HG03025 (cell line): ENCODE measurements at regions not wholly inside any gene's neighbourhood (a gene's known extent, or its start where the extent isn't known, plus 50 kb on each side); places are given as distances from the start of the nearest gene placed in this dataset.

Experiments used
- ATAC-seq: cut with Tn5 transposase; IDR thresholded peaks from one replicate; pipeline ENCODE4 v1.9.1; 2021; ENCODE audit warnings: mild to moderate bottlenecking, moderate library complexity; ENCODE audit not compliant: unreplicated experiment, low FRiP score

DNA sequence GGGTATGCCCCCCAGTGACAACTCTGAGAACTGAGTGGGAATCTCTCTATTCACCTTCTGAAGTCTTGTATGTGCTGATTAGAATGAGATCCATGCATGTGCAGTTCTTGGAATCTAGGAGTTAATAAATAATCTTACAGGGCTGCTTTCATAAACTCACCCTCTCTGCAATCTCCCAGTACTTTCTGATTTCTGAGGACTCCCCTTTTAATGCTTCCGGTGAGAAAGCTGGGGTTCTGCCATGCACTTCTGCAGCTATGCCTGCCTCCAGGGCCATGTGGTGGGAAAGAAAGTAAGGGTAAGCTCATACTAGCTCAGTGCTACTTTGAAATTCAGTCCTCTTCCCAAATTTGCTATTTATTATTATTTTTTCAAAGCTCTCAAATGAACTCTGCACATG lies 432.9 kb downstream of the MTX2 start:
- no peak for ATAC-seq

DNA sequence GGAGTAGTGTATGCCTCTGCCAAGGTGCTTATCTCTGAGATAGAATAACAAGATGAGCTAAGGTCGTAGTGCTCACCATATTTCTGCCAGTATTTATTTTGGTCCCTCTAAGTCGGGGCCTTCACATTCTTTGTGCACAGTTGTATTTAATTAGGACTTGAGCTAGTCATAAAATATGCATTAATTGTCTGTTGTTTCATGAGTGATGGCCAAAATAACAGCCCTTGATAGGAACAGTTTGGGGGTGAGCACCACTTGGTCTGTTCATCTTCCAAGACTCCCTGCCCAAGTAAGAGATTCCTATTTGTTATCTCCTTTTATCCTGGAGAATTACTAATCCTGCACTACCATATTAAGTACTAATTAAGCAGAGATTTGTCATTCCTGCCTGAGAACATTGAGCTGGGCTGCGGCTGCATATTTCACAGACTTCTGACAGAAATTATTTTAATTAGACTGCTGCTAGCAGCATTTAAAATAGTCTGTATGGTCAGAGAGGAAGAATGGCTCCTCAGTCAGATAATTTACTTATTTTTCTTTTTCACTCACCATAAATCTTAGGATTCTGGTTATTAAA lies 435.1 kb downstream of the MTX2 start:
- no peak for ATAC-seq

DNA sequence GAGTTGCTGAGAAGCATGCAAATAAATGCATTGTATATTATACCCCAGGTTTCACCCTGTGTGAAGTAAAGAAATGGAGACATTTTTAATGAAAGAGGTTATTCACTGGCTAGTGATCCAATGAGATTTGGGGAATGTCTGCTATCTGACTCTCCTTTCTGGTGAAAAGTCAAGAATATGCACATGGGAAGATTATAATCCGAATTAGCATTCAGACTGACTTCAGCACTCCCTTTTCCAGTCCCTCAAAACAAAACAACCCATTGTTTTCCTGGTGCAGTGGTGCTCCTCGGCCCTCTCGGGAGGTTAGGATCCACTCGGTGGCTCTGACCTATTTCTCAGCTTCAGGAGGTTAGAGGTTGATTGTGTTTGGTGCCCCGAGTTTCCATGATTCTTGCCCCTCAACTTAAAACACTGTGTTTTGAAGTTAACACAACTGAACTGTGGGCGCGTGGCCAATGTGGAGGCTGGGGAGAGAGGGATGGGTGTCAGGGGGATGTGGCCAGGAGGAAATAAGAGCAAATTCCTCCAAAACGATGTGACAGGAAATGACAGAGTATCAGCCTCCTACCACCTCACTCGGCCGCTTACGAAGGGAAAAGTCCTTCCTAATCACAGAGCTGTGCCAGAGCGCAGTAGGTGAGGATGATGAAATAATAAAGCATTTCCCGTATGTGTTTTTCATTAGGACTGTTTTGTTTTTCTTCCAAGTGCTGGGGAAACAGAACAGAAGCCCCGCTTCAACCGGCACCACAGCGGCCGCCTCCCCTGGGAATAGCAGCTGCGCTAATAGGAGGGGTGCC lies 440.1 kb downstream of the MTX2 start:
- no peak for ATAC-seq

DNA sequence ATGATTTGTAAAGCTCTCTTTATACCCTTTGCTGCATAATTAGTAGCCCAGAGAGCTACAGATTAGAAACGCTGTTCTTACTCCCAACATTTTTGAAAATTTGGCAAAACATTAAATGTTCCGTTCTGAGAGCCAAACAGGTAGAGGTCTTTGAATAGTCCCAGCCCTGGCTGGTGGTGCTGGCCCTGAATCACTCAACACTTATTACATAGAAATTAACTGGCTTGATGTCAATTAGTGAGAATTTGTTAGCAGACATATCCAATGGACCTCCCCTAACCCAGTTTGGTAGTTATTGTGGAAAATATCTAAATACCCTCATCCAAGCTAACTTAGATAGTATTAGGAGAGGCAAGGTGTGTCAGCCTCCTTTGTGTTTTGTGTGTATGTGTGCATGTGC lies 440.7 kb downstream of the MTX2 start:
- no peak for ATAC-seq

DNA sequence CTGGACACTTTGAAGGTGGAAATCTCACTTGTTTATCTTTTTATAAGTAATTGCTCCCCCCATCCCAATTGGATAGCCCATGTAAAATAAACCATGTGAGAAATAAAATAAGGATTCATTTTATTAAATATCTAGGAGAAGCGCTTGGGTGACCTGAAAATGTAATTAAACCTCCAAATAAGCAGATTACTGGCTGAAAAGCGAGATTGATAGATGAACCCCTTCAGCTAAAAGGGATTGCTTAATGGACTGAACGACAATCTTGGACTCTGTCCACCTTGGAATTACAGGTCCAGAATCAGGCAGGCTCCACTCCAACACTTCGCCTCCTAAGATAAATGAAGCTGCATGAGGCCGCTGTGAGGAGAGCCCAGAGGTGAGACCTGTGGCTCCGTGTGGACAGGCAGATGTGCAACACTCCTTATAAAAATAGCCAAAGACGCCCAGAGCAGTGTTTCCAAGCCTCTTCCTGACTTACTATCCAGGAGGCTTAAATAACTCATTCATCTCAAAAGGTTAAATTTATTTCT lies 441.5 kb downstream of the MTX2 start:
- ATAC-seq, result no peak

DNA sequence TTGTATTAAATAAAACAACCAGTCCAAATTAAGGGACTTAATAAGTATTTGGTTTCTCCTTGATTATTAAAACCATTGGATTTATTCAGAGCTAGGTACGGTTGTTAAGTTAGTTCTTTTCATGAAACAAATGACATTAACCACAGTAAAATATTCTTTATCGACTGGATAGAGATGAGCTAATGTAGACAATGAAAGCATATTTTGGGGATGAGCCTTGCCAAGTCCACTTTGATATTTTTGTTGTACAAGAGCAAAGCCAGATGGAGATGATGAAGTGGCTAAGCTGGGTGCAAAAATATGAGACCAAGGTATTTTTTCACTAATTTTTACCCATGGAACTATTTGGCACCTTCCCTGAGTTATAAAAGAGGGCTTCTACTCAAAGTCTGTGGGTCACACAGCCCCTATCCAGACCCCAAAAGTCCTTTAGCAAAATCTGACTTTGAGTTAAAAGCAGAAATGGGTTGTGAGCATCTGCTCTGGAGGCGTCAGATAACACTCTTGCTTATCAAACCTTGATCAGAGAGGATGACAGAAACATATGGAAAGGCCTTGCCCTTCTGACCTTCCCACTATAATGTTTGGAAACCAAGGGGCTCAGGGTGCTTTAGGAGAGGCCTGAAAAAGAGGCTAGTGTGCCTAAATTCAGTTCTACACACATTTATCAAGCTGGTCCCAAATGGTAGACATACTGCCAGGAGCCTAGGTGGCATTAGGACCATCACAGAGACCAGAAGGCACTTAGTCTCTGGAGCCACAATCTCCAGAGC lies 456.8 kb downstream of the MTX2 start:
- no peak for ATAC-seq

DNA sequence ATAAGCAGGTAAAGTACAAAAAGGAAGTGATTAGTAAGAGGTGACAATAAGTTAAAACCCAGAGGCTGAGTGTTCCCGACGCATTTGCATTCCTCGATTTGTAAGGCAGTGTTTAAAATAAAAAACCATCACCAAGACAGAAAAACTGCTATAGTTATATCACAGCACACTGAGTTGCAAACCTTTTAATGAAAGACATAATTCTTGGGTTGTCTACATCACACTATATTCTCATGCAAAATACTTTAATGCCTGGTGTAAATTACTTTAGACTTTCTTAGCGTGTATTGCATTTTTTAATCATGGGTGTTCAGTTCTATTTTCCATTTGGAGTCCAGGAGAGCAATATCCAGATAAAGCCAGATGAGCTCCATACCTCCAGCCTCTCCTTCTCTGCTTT lies 458.5 kb downstream of the MTX2 start:
- no peak for ATAC-seq

DNA sequence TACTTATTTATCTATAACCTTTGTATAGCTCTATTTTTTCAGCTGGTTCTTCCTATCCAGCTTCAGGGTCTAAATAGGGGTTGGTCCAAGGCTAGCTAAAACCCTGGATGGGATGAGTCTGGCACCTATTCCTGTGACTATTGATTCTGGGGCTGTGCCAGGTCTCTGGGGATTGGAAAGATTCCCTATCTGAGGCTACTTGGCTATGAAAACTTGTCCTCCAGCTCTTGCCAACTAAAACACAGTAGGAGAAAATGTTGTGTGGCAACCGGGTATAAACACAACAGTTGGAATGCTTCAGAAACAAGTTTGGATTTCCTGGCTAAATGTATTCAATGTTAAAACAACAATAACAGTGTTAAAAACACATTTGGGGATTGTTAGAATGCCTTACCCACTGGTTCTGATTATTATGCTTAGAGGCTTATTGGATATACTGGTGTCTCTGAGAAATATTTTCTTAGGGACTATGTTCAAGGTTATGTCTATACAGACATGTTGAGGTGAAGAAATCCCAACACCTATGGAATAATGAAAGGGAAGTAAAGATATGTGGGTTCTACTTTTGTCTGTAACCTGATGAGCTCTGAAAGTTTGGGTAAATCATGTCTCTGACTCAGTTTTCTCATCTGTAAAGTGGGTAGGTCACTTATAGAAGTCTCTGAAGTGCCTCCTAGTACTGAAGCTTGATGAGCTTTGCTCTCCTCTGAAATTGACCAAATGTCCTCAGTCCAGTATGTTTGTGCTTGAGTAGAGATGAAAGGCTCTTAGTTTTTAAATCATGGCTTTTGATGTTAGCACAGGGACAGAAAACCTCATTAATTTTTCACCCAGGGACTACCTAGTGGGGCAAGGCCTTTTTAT lies 460.7 kb downstream of the MTX2 start:
- ATAC-seq, result no peak

DNA sequence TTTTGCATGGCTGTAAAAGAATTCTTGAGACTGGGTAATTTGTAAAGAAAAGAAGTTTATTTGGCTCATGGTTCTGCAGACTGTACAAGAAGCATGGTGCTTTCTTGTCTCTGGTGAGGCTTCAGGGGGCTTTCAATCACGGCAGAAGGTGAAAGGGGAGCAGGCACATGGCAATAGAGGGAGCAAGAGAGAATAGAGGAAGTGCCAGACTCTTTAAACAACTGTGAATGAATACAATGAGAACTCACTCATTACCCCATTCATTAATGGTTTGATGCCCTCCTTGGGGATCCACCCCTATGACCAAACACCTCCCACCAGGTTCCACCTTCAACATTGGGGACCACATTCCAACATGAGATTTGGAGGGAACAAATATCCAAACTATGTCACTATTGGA lies 463.5 kb downstream of the MTX2 start:
- ATAC-seq, result no peak

DNA sequence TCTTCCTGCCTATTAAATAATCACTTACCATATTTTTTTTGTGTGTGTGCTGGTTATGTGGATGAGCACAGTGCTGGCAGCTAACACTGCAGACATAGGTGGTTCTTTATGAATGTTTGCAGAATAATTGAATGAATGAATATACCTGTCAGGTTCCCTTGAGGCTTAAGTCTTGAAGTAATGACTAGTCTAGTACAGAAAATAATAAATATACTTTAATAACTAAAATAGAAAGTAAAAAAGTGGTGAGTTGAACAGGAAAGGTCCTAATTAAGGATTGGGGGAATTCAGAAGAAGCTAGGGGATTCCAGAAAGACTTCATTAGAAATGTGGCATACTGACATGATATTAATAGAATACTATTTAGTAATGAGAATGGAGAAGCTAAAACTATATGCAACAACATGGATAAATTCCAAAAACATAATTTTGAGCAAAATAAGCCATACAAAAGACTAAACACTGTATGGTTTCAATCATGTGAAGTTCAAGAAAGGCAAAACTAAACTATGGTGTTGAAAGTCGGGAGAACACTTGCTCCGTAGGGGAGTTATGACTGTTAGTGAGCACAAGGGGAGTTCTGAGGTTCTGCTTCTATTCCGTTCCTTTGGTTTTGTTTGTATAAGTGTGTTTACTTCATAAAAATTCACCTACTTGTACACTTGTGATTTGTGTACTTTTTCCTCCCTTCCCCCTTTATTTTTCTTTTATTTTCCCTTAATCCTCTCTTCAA lies 464.6 kb downstream of the MTX2 start:
- no peak for ATAC-seq

DNA sequence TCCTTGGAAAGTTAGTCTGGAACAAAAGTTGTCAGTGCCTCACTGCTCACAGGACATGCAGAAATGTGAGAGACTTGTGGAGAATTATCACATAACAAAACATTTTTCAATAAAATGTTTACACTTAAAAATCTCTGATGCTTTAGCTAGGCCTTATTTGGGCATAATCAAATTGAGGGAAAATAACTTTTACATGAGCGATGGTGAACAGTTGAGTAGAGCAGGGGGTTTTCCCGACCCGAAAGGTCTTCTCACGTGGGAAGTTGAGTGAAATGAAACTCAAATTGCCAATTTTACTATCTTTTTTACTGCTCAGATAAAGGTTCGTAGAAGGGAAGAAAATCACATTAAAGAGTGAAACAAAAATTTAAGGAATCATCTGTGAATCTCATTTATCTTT lies 465.6 kb downstream of the MTX2 start:
- ATAC-seq, result no peak

DNA sequence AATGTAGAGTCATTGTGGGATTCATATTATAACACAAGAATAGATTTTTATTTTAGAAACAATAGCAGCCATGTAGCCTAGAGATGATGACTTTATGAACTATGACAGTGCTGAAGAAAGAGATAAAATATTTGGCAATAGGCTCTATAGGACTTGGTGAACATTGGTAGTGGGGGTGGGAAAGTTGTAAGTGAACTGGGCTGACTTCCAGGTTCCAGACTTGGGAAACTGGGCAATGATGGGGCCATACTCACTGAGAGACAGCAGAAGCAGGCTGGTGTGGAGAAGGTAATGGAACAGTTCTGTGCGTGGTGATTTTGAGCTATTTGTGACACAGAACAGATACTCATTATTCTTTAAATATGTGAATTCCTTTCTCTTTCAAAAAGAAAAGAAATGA lies 470.3 kb upstream of the HNRNPA3 start:
- ATAC-seq, result no peak

DNA sequence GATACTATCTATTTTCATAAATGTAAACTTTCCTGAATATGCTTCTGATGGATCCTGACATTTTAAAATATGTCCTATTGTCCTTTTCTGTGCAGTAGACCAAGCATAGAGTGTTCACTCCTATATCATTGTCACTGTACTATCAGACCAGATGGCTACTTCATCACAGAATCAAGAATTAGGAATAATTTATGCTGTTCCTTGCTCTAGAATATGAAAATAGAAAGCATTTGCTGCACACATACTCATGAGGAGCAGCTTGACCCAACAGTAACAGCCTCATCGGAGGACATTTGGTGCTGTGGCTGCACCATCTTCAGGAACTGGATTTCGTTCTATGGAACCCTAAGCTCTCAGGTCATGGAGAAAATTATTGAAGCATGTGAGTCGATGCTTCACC lies 468.9 kb upstream of the HNRNPA3 start:
- no peak for ATAC-seq

DNA sequence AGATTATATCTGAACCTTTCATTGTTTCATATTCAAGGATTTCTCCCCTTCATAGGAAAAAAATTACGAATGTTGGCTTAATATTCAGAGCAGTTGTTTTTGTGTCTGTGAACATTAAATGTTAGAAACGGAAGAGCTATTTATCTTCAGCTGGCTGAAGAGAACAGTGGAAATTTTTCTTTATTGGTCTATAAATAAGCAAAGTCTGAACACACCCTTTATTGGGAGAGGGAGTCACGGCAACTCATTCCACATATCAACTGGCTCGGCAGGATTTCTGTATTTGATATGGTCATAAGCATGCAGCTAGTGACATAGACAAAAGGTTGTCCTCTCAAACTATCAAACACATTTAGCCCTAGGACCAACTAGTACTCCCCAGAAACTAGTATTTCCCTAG lies 468.4 kb upstream of the HNRNPA3 start:
- ATAC-seq, result no peak

DNA sequence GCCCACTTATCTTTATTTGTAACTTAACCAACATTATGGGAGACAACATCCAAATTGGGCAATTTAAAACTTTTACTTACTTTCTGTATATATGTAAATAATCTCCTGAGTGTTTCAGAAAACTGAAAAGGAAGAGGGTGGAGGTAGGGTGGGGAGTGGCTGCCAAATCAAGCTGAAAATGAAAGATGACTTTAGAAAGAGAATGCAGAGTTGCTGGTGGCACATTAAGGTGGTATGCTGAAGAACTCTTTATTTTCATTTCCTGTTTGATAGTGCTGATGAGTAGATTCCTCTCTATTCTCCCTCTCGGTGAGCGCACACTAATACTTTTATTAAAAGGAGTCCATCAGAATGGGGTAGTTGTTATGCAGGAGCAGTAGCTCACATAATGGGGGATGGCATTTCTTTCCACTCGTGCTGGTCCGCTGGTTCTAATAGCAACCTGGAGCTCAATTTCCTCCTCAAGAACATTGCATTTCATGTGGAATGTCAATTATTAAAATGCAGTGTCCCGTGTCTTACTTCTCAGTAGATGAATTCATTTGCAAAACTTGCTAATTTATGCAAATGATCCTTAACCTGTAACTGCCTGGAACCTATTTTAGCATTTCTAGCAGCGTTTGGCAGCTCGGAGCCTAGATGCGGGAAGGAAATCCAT lies 466.9 kb upstream of the HNRNPA3 start:
- ATAC-seq, result peak; percentile 90

DNA sequence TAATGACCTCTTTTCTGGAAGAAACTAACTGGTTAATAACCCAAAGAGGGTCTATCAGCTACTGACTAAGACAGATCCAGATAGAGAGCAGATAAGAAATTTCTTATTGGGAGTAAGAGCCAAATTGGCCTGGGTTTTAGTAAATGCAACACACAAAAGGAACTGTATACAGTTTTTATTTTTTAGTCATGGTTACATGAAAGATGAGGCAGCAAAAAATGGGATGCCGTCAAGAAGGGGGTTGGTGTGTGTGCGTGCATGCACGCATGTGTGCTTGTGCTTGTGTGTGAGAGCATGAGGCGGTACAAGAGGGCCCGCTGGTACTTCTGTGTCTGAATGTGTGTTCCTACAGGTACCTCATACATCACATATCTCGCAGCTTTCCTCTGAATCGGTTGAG lies 466.2 kb upstream of the HNRNPA3 start:
- no peak for ATAC-seq

DNA sequence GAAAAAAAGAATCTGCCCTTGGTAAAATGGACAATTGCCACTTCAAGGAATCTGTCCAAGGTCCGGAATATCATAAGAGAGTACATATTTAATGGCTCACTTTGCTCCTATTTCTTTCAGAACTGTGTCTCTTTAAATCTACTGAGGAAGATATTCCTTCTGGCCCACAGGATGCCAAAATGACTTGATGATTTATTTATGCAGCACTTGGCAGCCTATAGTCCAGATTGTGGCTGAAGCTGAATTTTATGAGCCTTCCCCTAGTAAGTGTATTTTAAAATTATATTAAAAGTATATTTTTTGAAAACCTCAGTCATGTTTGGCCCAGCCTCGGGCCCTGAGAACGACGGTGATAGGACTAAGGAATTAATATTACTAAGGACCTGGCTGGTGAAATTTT lies 465.1 kb upstream of the HNRNPA3 start:
- no peak for ATAC-seq

DNA sequence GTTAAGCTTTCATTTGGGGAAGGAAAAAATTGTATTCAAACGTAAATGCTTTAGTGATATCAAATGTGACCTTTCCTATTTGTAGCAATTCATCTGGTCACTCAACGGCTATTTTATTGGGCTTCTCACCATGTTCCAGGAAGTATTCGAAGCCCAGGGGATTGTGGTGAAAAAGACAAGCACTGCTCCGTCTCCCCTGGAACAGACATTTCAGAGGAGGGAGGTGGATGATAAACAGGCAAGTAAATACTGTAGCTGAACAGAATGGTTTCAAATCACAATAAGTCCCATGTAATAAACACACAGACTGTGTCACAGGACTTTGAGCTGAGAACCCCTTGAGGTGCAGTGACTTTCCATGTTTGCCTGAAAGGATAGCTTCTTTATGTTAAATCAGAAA lies 464.7 kb upstream of the HNRNPA3 start:
- ATAC-seq, result no peak

DNA sequence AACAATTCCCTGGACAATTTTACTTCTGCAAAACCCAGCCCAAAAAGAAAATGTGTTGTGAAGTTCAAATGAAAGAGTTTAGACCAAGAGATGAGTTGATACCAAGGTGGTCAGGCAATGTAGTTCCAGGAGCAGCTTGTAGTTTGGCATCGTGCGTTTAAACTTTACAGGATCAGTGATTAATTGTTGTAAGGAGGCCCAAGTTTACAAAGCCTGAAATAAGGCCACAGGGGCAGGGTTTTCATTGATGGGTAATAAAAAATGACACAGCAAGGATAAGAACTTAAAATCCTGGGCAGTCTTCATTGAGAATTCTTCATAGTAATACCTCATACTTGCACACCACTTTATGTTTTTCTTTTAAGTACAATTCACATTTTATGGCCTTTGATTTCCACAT lies 463.9 kb upstream of the HNRNPA3 start:
- ATAC-seq, result no peak
